ENCODE measurements at regions not wholly inside any gene's neighbourhood (a gene's known extent, or its start where the extent isn't known, plus 50 kb on each side); places are given as distances from the start of the nearest gene placed in this dataset.

- H3K4me3 ChIP-seq: no peak overlapping the region
These were observed 389.1 kb upstream of the DYNLRB2 start for GRCh38 chr16:80151722-80152111.

GRCh38 chr16:80150978-80151721, 389.6 kb upstream of the DYNLRB2 start:
- H3K4me3 ChIP-seq: no peak overlapping the region
- no peak overlapping the region for H3K27ac ChIP-seq
- TF ChIP-seq, protein P1, sequence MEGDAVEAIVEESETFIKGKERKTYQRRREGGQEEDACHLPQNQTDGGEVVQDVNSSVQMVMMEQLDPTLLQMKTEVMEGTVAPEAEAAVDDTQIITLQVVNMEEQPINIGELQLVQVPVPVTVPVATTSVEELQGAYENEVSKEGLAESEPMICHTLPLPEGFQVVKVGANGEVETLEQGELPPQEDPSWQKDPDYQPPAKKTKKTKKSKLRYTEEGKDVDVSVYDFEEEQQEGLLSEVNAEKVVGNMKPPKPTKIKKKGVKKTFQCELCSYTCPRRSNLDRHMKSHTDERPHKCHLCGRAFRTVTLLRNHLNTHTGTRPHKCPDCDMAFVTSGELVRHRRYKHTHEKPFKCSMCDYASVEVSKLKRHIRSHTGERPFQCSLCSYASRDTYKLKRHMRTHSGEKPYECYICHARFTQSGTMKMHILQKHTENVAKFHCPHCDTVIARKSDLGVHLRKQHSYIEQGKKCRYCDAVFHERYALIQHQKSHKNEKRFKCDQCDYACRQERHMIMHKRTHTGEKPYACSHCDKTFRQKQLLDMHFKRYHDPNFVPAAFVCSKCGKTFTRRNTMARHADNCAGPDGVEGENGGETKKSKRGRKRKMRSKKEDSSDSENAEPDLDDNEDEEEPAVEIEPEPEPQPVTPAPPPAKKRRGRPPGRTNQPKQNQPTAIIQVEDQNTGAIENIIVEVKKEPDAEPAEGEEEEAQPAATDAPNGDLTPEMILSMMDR (IDR thresholded peaks at IDR 0.05): no peak
- ATAC-seq: no peak
- no peak for DNase-seq
- intact Hi-C loops (cut with DNase I): no loop called here
- no peaks in the 10 kb centered on the region for H3K36me3 ChIP-seq
- H3K4me1 ChIP-seq: no peaks in the 10 kb centered on the region
- no peaks in the 10 kb centered on the region for H3K27me3 ChIP-seq
- no peaks in the 10 kb centered on the region for H3K9me3 ChIP-seq

More at GRCh38 chr16:80151722-80152111, 389.1 kb upstream of the DYNLRB2 start:
- intact Hi-C loops (cut with DNase I): no loop called here
- no peaks in the 10 kb centered on the region for H3K36me3 ChIP-seq
- H3K27me3 ChIP-seq: no peaks in the 10 kb centered on the region
- TF ChIP-seq, protein P1 (IDR thresholded peaks at IDR 0.05): no peak
- no peak overlapping the region for H3K27ac ChIP-seq
- no peak for ATAC-seq
- no peaks in the 10 kb centered on the region for H3K9me3 ChIP-seq
- H3K4me1 ChIP-seq: no peaks in the 10 kb centered on the region
- no peak for DNase-seq

GRCh38 chr16:80148826-80149225, 392.0 kb upstream of the DYNLRB2 start:
- Histone ChIP-seq H3K27me3 (no peaks in the 10 kb centered on the region), H3K4me3 (no peak overlapping the region), H3K4me1 (no peaks in the 10 kb centered on the region), H3K9me3 (no peaks in the 10 kb centered on the region), H3K36me3 (no peaks in the 10 kb centered on the region), H3K27ac (no peak overlapping the region)
- no peak for ATAC-seq
- intact Hi-C loops (cut with DNase I): no loop called here
- DNase-seq: no peak
- TF ChIP-seq, protein P1 (IDR thresholded peaks at IDR 0.05): no peak

GRCh38 chr16:80147026-80147655, 393.7 kb upstream of the DYNLRB2 start:
- intact Hi-C loops (cut with DNase I): no loop called here
- Histone ChIP-seq H3K27me3 (no peaks in the 10 kb centered on the region), H3K4me3 (no peak overlapping the region), H3K36me3 (no peaks in the 10 kb centered on the region), H3K4me1 (no peaks in the 10 kb centered on the region), H3K9me3 (no peaks in the 10 kb centered on the region), H3K27ac (no peak overlapping the region)
- TF ChIP-seq, protein P1 (IDR thresholded peaks at IDR 0.05): no peak
- ATAC-seq: no peak
- DNase-seq: no peak

- H3K4me3 ChIP-seq: no peak overlapping the region
- H3K27me3 ChIP-seq: no peaks in the 10 kb centered on the region
- intact Hi-C loops (cut with DNase I): no loop called here
- H3K36me3 ChIP-seq: no peaks in the 10 kb centered on the region
- DNase-seq: no peak
- TF ChIP-seq, protein P1 (IDR thresholded peaks at IDR 0.05): no peak
- H3K27ac ChIP-seq: no peak overlapping the region
- no peak for ATAC-seq
- H3K9me3 ChIP-seq: no peaks in the 10 kb centered on the region
- H3K4me1 ChIP-seq: no peaks in the 10 kb centered on the region
These were observed 396.6 kb upstream of the DYNLRB2 start for GRCh38 chr16:80144191-80144590.

Measured in upper lobe of right lung (tissue), 1 donor.